DND-41 (cell line): ENCODE measurements at regions not wholly inside any gene's neighbourhood (a gene's known extent, or its start where the extent isn't known, plus 50 kb on each side); places are given as distances from the start of the nearest gene placed in this dataset.

Source experiments
- CTCF ChIP-seq: IDR thresholded peaks from 2 replicates; pipeline ENCODE4 v1.5.1; 2012; ENCODE audit warnings: borderline replicate concordance, low read length, moderate library complexity, mild to moderate bottlenecking; ENCODE audit not compliant: poor library complexity, severe bottlenecking; ENCODE audit errors: extremely low read depth
- EZH2 ChIP-seq: IDR thresholded peaks from 3 replicates; pipeline ENCODE4 v1.6.1; 2012; ENCODE audit warnings: borderline replicate concordance, low read depth, mild to moderate bottlenecking, moderate library complexity, low read length, inconsistent platforms; ENCODE audit not compliant: severe bottlenecking

- TF ChIP-seq CTCF (no peak), EZH2 (no peak)
These were observed 352.2 kb upstream of the CPEB2 start for GRCh38 chr4:14650127-14650526.
